NCI-H1092 (cell line): ENCODE measurements at regions not wholly inside any gene's neighbourhood (a gene's known extent, or its start where the extent isn't known, plus 50 kb on each side); places are given as distances from the start of the nearest gene placed in this dataset.

Experiments
- DNase-seq: peaks from one replicate; lab custom pipeline; 2025; lab: John Stamatoyannopoulos, UW

DNA sequence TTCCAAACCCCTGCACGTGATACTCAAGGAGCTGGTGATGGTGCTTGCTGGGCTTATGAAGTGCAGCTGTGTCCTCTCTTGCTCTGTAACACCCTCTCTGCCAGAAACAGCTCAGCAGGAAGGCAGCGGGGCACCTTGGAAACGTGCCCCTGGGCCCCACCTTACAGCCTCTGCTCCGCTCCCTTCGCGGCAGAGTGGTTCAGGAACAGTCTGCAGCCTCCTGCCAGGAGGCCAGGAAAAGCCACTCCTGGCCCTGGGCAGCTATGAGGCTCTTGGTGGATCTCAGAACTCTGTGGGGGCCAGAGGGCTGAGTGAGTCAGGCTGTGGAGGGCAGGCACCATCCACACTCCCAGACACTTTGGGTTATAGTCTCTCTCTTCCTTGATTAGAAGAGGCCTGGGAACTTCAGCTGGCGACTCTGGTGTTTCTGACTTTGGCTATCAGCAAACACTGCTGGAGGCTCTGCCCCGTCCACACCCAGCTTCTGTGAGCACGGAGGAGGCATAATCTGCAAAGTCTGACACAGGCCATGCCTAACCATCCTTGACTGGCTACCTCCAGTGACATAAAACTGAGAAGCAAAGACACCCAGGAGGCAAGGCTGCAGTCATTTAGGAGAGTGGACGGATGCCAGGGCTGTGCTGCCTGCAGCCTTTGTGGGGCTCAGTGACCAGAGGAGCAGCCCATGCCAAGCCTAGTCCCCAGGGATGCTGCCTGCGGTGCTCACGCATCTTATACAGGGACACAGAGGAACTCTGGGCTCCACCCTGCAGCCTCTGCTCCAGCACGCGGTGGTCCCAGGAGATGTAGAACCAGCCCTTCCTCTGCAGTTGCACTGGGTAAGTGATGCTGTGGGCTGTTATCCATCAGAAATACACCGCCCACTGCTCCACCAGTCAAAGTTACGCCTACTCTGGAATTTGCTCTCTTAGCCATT is 65.3 kb downstream of the METRNL start:
- no peak for DNase-seq

GRCh38 chr17:83145358-83145738 is 65.9 kb downstream of the METRNL start:
- DNase-seq = no peak

DNA sequence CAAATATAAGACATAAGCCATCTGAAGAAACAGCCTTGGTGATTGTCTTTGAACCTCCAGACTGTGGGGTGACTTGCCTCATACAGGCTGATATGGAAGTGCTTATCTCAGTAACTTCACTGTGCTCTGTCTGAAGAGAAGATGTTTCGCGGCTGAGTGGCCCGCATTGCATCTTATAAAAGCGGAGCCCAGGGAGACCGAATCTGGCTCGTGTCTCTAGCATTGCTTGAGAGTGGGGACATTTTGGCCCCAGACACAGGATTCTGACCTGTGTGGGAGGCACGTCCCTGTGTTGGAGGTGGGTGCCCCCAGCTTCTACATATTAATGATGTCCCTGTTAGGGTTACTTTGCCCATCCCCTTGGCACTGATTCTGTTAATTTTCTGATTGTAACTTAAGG is 66.4 kb downstream of the METRNL start:
- DNase-seq = no peak

- no peak for DNase-seq
Measured at GRCh38 chr17:83146347-83146746, 66.9 kb downstream of the METRNL start.

DNA sequence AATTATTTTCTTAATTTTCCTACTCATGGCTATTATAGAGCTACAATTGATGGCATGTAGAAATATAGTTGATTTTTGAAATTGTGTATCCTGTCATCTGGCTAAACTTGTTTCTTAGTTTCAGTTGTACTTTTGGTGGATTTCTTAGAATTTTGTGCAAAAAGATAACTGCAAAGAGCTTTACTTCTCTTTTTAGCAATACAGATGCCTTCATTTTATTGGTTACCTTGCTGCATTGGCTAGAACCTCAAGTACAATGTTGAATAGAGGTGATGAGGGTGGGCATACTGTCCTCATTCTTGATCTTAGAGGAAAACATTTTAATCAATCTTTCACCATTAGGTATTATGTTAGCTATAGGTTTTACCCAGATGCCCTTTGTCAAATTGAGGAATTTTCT is 67.9 kb downstream of the METRNL start:
- DNase-seq = no peak

DNA sequence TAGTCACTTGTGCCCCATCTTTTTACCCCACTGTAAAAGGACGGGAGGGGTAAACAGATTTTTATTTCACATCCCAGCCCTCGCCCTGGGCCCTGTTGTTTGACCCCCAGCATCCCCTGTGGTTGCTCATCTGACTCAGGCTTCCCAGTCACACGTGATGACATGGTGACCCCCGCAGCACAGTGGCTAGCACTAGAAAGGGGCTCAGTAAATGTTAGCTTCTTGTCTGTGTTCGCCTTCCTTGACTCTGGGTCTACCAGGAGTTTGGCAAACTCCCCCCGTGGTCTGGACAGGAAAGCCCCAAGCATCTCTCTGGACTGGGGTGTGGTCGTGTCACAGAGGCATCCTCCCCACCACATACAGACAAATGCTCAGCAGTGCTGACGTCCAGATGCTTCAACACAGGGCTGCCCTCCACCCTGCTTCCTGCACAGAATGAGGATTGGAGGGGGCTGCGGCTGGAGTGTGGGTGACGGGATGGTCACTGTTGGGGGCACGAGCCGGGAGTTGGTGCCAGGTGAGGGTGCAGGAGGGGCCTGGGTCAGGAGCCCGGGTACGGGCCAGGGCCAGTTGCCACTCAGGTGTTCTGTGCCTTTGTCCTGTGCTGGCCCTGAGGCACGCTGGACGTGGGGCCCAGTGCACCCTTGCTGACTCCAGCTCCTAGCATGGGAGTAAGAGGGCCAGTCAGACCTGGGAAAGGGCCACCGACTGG is 69.1 kb downstream of the METRNL start:
- DNase-seq = no peak

DNA sequence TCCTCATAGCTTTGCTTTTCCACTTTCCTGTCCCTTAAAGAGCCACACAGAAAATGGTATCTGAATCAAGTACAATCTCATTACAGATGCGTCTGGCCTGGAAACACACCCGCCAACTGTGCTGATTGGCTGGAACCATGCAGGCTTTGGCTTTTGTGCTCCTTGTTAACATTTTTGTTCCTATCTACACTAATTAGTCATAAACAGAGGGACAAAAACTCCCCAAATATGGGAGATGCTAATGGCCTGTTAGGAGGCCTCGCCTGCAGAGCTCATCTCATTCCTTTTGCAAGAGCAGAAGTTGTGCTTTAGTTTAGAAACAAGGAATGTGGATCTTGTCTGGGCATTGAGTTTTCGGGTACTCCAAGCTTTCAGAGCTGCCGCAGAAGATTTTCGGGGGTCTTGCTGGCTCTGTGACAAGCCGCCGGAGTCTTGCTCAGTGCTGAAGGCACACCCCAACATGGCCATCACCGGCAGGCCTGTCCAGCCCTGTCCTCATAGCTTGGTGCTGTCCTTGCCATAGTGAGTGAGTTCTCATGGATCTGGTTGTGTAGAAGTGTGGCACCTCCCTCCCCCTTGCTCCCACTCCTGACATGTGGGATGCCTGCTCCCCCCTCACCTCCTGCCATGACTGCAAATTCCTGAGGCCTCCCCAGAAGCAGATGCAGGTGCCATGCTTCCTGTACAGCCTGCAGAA is 69.8 kb downstream of the METRNL start:
- DNase-seq = no peak

DNA sequence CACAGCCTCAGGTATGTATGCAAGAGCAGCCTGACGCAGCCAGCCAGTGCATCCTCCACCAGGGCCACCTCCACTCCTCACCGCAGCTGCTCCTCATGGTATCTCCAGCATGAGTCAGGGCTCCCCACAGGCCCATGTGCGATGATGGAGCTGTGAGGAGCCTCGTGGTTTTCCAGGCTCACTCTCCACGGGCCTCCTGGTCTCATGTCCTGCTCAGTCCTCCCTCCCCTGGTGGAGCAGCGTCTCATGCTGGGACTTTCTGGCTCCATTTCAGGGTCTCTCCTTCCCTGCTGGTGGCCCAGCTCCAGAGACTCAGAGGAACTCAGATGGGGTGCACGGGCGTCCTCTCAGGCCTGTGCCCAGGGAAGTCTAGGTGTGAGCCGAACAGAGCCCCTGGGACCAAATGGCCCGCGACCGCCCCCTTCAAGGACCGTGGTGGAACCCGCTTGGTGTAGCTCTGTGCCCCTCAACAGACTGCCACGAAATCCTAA is 70.4 kb downstream of the METRNL start:
- no peak for DNase-seq

- no peak for DNase-seq
Measured at GRCh38 chr17:83150369-83151055, 71.1 kb downstream of the METRNL start.

- DNase-seq = no peak
Measured at GRCh38 chr17:83151056-83151441, 71.6 kb downstream of the METRNL start.

GRCh38 chr17:83151442-83152226 is 72.2 kb downstream of the METRNL start:
- DNase-seq = no peak

DNA sequence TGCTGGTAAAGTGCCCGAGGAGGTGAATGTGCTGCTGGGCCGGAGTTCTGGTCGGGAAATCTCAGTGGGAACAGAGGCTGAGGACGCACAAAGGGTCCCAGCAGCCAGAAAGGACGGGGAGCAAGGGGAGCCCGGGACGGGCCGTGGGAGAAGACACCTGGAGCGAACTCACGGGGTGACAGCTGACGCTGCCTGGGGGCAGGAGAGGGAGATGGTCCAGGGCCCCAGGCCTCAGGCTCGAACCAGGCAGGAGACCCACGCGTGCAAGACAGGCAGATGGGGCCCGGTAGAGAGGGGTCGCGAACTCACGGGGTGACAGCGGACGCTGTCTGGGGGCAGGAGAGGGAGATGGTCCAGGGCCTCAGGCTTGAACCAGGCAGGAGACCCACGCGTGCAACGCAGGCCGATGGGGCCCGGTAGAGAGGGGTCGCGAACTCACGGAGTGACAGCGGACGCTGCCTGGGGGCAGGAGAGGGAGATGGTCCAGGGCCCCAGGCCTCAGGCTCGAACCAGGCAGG is 72.9 kb downstream of the METRNL start:
- DNase-seq = no peak

DNA sequence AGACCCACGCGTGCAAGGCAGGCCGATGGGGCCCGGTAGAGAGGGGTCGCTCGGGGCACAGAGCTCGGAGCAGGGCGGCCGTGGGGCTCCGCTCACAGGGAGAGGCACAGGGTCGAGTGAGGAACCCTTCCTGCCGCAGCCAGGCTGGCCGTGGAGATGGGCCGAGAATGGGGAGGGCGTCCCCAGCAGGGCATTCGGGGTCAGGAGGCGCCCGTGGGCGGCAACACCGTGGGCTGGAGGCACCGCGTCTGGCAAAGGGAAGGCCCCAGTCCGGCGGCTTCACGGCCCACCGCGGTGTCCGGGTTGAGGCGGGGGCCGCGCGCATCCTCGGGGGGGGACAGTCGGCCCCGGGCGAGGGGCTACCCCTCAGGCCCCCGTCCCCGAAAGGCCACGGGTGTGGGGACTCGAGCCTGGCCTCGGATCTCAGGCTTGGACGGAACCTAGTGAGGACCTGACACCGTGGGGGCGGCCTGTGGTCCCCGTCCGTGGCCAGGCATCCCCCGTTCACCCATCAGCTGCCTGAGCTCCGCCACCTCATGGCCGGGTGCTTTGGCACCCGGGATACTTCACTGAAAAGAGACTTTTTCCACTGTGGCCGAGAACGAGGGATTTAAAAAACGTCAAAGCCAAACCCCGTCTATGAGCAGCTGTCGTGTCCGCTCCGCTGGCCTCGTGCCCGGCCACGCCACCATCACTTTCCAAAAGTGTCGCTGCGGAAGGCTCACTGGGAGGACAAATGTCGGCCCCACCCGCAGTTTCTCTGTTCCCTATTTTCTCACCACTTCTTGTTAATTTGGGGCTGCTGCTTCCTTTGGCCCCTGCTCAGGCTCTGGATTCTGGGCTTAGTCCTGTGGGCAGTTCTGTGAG is 73.6 kb downstream of the METRNL start:
- DNase-seq = no peak

GRCh38 chr17:83153681-83154310 is 74.4 kb downstream of the METRNL start:
- DNase-seq = no peak

- DNase-seq = no peak
Measured at GRCh38 chr17:83154311-83155127, 75.1 kb downstream of the METRNL start.

DNA sequence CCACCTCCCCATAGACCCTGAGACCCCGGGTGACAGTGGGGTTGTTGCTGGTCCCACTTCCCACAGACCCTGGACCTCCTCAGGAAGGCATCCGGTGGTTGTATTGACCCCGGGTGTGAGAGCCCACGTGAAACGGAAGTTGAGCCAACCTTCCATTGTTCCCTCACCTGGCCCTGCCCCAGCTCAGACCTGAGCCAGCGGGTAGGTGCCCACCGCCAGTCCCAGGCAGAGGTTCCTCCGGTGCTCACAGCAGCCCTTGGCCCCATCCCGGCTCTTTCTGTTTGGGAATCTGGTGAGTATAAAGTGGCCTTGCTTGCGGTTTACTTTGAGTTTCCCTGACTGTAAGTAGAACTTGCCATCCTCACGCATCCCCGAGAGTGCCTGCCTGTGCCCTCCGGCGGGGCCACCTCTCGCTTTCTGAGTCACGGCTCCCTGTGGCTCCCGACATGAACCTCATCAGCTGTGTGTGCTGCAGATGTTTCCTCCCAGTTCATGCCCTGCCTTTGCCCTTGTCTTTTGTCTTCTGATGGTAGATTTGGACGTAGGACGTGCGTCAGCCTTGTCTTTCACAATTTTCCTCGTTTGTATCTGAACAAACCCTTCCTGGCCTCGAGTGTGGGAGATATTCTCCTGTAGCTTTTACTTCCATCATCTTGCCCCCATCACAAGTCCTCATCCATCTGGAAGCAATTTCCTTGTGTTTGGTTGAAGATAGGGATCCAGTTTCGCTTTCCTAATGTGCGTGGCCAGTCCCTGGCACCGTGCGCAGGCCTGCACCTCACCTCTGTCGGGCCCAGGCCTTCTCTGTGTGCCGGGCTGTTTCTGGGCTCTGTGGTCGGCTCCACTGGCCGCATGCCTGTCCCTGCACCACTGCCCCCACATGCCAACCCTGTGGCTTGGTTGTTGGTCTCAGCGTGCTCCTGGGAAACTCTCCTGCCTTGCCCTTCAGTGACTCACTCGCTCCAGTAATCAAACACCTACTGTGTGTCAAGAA is 76.0 kb downstream of the METRNL start:
- DNase-seq = no peak

- DNase-seq = no peak
Measured at GRCh38 chr17:83156408-83156807, 77.0 kb downstream of the METRNL start.
